SK-N-SH treated with all-trans-retinoic acid at 6 μM for 48 hours (cell line): ENCODE measurements at regions not wholly inside any gene's neighbourhood (a gene's known extent, or its start where the extent isn't known, plus 50 kb on each side); places are given as distances from the start of the nearest gene placed in this dataset.

Experiments used
- CSDC2 ChIP-seq: fragments of 250-450 bp; sonication (Bioruptor Pico); IDR thresholded peaks from 2 replicates; pipeline ENCODE4 v1.5.0; 2020; ENCODE audit warnings: mild to moderate bottlenecking, moderate library complexity
- OSR1 ChIP-seq: fragments of 250-450 bp; sonication (Bioruptor Pico); IDR thresholded peaks from 2 replicates; pipeline ENCODE4 v1.8.0; 2022; ENCODE audit warnings: moderate library complexity, mild to moderate bottlenecking, inconsistent platforms
- PATZ1 ChIP-seq: fragments of 250-450 bp; sonication (Bioruptor Pico); IDR thresholded peaks from 2 replicates; pipeline ENCODE4 v1.8.0; 2020; ENCODE audit warnings: mild to moderate bottlenecking, moderate library complexity, borderline replicate concordance
- PPARA ChIP-seq: fragments of 250-450 bp; sonication (Bioruptor Pico); IDR thresholded peaks from 2 replicates; pipeline ENCODE4 v1.5.0; 2020; ENCODE audit warnings: mild to moderate bottlenecking, borderline replicate concordance
- RARB ChIP-seq: fragments of 250-450 bp; sonication (Bioruptor Pico); IDR thresholded peaks from 2 replicates; pipeline ENCODE4 v1.8.0; 2021; ENCODE audit warnings: mild to moderate bottlenecking, moderate library complexity
- TSHZ2 ChIP-seq: fragments of 250-450 bp; sonication (Bioruptor Pico); IDR thresholded peaks from 2 replicates; pipeline ENCODE4 v1.5.0; 2020; ENCODE audit warnings: mild to moderate bottlenecking, moderate library complexity
- ZFP3 ChIP-seq: fragments of 250-450 bp; sonication (Bioruptor Pico); IDR thresholded peaks from 2 replicates; pipeline ENCODE4 v1.5.0; 2020; ENCODE audit warnings: mild to moderate bottlenecking, moderate library complexity
- ZFP30 ChIP-seq: fragments of 450-650 bp; formaldehyde crosslinking; IDR thresholded peaks from 2 replicates; pipeline ENCODE4 v1.5.0; 2022; ENCODE audit warnings: mild to moderate bottlenecking, moderate library complexity
- ZNF70 ChIP-seq: fragments of 450-650 bp; formaldehyde crosslinking; IDR thresholded peaks from 2 replicates; pipeline ENCODE4 v1.5.0; 2020; ENCODE audit warnings: mild to moderate bottlenecking, moderate library complexity
- ZNF8 ChIP-seq: fragments of 450-650 bp; formaldehyde crosslinking; IDR thresholded peaks from 2 replicates; pipeline ENCODE4 v1.5.0; 2020; ENCODE audit warnings: mild to moderate bottlenecking, moderate library complexity
- TF ChIP-seq, protein P1 (sequence below): fragments of 250-450 bp; sonication (Bioruptor Pico); IDR thresholded peaks from 2 replicates; pipeline ENCODE4 v1.8.0; 2021; ENCODE audit warnings: low read depth, mild to moderate bottlenecking, moderate library complexity, borderline replicate concordance

GRCh38 chr9:108484468-108484867 is 371.3 kb downstream of the ACTL7B start:
- TF ChIP-seq RARB (no peak), PPARA (no peak), PATZ1 (CRISPR knock-in tag) (no peak), ZFP30 (CRISPR knock-in tag) (no peak), TSHZ2 (CRISPR knock-in tag) (no peak), ZFP3 (CRISPR knock-in tag) (no peak), ZNF8 (CRISPR knock-in tag) (no peak), CSDC2 (CRISPR knock-in tag) (no peak), OSR1 (CRISPR knock-in tag) (no peak), ZNF70 (no peak)
- TF ChIP-seq, protein P1, sequence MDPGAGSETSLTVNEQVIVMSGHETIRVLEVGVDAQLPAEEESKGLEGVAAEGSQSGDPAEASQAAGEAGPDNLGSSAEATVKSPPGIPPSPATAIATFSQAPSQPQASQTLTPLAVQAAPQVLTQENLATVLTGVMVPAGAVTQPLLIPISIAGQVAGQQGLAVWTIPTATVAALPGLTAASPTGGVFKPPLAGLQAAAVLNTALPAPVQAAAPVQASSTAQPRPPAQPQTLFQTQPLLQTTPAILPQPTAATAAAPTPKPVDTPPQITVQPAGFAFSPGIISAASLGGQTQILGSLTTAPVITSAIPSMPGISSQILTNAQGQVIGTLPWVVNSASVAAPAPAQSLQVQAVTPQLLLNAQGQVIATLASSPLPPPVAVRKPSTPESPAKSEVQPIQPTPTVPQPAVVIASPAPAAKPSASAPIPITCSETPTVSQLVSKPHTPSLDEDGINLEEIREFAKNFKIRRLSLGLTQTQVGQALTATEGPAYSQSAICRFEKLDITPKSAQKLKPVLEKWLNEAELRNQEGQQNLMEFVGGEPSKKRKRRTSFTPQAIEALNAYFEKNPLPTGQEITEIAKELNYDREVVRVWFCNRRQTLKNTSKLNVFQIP (CRISPR knock-in tag): no peak
